ENCODE measurements at regions not wholly inside any gene's neighbourhood (a gene's known extent, or its start where the extent isn't known, plus 50 kb on each side); places are given as distances from the start of the nearest gene placed in this dataset.
"Not testable (repeated sequence)": the region's sequence is repeated elsewhere in the genome, so short reads cannot be mapped to it uniquely, and the experiment has no call there.

DNA sequence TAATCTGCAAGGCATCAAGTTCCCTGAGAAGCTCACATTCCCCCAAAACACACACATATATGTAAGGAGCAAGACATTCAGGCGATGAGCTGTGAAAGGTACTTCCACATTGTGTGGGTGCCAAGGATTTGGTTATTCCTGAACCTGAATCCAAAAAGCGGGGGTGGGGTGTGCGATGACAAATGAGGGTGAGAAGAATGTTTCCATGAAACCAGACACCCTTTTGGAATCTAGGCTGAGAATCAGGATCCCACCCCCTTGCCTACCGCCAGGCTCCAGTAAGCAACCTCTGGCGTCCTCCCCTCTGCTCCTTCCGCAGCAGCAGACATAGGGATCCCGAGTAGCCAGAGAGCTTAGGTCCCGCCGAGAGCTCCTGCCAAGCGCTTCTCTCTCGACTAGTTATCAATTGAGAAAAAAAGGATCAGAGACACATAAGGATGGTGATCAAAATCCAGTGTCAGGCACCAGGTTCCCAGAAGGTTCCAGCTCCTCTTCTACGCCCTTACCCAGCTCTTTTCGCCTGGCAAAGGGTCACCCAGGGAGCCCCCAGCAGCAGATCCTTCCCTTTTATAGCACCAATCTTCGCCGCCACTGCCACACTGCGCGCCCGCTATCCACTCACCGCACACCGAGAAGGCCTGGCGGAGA lies 191.1 kb downstream of the USP22 start:
- DNase-seq: not testable (repeated sequence)

DNA sequence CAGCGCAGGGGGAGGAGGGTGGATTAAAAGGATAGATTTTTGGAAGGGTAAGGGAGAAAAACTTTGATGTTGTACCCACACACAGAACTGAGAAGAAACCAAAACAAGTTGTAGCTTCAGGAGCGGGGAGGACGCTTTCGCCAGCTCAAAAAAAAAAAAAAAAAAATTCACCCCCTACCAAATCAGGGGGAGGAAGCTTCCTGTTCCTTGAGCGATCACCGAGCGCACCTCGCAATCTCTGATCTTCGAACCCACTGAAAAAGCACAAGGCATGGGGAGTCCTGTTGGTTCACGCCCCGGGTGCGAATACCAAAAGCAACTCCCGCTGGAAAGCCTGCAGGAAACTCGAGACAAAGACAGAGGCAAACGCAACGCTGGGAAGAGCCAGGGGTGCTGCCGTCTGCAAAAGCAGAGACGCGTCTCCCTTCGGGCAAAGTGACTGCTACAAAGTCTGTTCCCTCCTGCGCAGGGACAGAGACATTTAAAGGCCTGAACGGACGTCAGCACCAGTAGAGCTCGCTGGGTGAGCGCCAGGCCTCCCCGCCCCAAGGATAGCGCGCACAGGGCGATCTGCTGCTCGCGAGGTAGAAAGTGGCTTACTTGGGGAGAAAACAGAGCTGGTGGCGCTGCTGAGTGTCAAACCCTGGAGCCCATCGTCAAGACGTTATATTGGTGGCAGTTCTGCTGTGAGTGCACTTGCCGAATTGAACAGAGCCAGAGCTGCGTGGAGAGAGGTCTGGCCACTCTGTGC lies 190.4 kb downstream of the USP22 start:
- no peak for DNase-seq

DNA sequence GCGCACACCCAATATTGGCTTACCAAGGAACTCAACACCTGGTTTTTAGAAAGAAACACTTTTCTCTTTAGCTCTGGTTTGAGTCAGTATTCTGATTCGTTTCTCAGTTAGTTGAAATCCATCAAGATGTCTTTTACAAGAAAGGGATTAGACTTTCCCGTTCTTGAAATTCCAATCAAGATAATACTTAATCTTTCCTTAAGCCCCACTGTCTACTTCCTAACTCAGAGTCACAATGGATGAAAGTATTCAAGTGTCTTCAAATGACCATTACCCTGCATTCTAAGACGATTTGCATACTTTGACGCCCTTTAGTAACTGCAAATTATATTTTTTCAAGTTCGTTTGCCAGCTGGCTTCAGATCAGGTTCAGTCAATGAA lies 189.8 kb downstream of the USP22 start:
- DNase-seq: no peak

DNA sequence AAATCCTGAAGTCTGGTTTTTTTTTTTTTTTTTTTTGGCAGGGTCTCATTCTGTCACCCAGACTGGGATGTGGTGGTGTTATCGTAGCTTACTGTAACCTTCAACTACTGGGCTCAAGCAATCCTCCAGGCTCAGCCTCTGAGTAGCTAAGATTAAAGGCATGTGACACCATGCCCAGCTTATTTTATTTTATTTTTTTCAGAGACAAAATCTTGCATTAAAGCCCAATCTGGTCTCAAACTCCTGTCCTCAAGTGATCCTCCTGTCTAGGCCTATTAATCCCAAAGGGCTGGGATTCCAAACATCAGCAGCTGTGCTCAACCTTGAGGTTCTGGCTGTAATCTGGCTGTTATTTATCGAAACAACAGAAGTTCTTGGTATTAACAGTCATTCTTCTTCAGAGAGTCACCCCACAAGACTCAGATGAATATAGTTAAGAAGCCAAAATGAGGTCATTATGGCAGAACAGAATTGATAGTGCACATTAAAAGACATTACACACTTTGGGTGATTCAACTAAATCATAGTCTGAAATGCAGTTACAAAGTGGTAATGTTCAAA lies 186.8 kb downstream of the USP22 start:
- not testable (repeated sequence) for DNase-seq

DNA sequence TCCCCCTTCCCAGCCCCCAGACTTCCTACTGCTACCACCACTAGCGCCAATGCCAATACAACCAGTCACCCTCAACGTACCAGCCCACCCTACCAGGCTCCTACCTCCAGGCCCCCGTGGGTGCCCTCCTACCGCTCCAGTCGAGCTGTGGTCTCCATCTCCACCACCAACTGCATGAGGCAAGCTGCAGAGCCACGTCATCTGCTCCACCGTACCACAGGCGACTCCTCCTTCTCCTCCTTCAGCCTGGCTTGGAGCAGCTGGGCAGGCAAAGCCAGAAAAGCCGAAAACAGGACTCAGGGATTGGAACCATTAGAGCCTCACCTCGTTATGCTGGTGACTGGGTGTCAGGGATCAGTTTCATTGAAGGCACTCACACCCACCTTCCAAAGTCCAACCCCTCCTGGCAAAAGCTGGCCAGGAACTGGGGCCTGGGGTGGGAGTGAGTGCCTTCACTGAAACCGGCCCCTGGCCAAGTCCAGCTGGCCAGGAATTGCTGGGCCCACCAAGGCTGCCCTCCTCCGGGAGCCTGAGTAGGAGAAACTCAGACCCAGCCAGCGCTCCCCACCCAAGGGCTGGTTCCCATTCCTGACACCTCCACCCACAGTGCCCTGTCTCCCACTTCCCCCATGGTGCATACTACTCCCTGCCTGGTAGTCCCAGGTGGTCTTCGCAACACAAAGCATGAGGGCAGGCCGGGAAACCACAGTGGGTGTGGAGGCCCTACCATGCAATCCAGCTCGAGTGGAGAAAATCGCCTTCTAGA lies 176.2 kb downstream of the USP22 start:
- DNase-seq: not testable (repeated sequence)

DNA sequence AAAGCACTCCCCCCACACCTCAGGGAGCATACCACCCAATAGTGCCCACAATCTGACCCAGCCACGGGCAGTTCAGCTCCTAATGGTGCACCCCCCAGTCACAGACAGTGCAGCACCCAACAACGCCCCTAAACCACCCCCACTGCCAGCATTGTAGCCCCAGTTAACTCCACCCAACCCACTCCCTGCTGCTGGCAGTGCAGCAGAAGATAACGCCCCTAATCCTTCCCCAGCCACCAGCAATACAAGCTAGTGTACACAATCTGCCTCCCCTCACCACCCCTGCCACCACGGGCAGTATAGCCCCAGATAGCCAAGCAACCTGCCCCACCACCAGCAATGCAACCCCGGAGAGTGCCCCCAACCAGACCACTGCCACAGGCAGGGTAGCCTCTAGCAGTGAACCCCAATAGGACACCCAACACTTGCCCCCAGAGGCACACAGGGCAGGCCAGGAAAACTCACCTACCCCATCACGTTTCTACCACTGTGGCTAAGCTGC lies 175.3 kb downstream of the USP22 start:
- not testable (repeated sequence) for DNase-seq

DNA sequence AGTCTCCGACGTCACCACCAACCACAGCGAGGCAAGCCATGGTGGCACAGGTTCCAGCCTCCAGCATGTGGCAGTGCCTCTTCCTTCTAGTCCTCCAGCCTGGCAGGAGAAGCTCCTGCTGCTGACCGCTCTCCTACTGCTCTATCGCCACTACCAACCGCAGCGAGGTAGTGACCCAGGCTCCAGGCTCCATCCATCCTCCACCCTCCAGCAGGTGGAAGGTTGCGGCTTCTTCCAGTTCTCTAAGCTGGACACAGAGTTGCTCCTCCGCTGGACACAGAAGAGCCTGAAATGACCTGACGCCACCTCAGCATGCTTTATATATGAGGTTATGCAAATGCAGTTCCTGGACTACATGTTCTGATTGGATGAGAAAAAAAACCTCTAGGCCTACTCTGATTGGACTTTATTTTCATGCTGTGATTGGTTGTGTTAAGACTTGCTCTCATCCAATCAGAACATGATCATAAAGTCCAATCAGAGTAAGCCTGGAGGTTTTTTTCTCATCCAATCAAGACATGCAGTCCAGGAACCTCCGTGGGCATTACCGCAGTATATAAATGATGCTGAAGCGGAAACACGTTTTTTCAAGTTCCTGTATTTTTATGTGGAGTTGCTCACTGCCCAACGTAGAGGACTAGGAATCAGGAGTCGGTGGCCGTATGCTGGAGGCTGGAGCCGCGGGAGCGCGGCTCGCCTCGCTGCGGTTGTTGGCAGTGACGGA lies 174.7 kb downstream of the USP22 start:
- not testable (repeated sequence) for DNase-seq

DNA sequence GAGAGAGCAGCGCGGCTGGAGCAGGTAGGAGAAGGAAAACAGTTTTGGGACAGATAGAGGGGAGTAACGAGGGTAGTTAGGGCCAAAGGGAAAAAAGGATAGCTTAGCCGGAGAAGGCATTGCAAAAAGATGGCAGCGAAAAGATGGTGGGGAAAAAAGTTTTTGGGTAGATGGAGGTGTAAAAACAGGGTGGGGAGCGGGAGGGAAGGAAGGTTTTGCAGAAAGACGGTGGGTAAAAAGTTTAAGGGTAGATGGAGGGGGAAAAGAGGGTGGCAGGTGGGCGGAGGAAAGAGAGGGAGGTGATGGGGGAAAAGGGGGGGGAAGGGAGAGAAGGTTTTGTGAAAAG lies 174.2 kb downstream of the USP22 start:
- not testable (repeated sequence) for DNase-seq

DNA sequence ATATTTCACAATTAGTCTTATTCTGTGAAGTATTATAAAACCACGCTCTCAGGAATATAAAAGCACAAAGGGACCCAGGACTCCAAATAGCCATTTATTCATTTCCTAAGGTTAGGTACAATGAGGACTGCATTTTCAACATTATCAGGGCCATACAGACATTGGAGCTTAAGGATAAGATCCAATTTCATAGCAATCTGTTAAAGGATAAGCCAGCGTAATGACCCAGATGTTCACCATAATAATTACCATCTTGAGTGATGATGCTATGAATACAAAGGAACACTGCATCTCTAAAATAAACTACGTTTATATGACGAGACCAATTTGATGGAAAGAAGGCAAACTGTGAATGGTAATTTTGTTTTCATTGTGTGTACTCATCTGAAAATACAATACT lies 169.6 kb downstream of the USP22 start:
- DNase-seq: not testable (repeated sequence)

DNA sequence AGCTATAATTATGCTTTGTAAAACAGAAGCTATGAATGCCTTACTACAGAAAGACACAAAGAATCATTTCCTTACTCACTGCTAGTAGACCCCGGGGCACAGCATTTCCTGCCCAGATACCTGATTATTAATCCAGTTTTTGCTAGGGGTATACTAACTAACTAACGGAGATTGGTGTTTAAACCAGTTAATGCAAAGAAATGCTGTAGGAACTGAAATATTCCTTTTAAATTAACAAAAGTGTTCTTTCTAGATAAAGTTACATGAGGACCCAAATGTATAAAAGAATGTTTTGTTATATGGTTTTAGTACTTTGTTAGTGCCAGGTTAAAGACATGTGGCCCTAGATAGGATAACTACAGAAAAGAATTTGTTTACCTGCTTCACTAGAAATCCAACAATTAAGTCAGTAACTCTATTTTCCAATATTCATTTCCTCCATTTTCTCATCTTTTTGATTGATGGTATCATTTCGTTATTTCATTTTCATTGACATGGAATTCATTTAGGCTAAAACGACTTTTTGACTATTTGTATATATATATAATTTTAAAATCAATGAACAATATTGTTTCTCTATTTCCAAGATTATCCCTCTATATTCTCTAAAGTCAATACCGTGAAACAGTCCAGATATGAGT lies 169.0 kb downstream of the USP22 start:
- DNase-seq: not testable (repeated sequence)

DNA sequence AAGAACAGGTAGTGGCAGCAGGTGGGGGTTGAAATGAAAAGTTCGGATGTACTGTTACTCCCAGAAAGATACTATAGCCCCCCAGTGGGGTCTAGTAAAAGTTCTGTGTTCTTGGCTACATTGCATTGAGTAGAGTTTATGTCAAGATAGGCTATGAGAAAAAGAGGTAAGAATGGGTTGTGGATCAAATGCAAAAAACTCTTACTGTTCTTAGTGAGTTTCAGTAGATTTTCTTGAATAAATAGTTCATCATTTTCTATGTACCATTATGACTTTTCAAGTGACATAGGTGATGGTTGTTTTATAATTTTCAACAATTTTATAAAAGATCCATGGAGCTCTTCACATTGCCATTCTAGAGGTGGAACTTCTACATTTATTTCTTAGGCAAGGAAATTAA lies 165.4 kb downstream of the USP22 start:
- DNase-seq: not testable (repeated sequence)

DNA sequence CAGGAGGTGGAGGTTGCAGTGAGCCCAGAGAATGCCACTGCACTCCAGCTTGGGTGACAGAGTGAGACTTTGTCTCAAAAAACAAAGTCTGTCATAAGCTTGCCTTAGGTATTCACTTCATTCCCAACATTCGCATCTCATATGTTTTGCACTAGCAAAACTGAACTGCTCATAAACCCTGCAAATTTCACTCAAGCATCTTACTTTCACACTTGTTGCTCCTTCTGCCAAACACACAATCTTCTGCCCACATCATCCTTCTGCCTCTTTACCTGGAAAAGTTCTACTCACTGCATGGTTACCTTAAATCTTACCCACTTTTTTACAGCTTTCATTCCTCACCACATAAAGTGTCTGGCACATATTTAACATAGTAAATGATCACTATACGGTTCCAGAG lies 152.5 kb downstream of the USP22 start:
- no peak for DNase-seq

DNA sequence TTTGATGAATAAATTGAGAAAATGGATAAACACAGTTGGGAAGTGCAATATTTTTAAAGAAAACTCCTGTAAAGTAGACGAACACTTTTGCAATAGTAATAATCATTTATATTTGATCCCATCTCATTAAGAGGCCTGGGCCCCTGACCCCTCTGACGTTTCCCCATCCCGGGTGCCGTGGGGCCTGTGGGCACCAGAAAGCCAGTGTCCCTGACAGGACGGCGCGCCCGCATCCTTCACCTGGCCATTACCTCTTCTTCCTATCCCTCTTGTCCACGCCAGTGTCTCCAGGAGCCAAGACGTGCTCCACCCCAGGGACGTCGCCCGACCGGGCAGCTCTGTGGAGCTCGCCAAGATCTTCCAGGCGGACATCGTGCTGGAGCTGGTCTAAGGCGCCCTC lies 147.4 kb downstream of the USP22 start:
- DNase-seq: not testable (repeated sequence)

DNA sequence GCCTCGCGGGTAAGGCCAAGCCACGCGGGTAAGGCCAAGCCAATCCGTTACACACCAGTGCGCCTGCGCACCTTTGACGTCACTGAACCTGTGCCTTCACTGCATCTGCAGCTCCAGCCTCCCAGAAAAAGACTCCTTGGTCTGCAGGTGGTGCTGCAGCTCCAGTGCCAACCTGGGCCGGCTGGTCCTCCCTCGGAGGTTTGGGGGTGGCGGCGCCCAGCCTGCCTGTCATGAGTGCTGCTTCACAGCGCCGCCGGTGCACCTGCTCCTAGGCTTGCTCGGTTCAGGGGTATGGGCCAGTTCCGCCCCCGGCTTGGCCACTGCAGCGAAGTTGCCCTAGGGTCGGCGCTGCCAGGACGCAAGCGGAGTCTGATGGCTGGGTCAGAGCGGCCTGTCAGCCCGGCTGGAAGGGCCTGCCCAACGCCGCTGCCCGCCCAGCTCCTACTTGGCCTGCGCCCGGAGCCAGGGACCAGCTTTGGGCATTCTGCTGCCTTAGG lies 146.6 kb downstream of the USP22 start:
- DNase-seq: no peak

DNA sequence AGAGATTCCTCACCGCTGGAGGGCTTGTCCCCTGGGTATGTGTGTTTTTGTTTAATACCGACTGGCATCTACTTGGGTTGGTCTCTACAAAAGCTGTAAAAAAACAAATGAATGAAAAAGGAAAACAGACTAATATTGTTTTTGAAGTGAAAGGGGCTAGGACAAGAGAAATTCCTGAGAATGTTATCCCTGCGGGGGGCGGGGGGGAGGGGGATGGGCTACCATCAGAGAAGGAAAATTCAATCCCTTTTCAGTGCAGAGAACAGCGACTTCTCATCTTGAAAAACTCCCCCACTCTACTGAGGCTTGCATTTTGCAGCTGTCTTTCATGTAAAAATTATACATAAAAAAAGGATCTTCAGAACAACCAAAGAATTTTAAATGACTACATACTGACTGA lies 144.1 kb downstream of the USP22 start:
- not testable (repeated sequence) for DNase-seq

DNA sequence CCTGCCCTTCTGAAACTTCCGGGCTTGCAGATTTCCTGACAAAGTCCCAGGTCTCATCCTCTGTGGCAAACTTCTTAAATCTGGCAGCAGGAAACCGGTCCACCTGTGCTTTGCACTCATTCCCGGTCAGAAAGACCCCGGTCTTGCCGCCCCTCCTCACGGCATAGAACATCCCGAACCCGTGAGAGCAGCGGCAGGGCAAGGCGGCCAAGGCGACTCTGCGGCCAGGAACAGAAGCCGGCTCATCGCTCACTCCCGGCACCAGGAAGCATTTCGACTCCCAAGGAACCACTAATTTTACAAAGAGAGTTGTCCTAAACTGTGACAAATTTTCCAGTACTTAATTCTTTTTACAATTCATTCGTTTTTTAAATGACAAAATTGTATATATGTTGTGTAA lies 140.3 kb downstream of the USP22 start:
- DNase-seq: not testable (repeated sequence)

DNA sequence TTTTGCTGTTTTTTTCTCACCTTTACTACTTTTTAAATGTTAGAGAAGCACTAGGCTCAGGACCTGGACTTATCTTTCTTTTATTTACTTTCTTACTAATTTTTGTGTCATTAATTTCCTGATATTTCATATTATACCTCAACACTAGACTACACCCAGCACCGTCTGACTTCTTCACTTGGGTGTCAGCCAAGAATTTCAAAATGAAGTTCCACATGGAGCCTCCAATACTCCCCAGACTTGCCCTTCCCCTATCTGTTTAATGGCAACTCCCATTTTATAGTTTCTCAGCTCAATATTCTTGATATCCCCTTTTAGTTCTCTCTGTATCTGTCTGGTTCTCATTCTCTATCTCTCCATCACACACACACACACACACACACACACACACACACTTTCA lies 139.3 kb downstream of the USP22 start:
- DNase-seq: not testable (repeated sequence)

DNA sequence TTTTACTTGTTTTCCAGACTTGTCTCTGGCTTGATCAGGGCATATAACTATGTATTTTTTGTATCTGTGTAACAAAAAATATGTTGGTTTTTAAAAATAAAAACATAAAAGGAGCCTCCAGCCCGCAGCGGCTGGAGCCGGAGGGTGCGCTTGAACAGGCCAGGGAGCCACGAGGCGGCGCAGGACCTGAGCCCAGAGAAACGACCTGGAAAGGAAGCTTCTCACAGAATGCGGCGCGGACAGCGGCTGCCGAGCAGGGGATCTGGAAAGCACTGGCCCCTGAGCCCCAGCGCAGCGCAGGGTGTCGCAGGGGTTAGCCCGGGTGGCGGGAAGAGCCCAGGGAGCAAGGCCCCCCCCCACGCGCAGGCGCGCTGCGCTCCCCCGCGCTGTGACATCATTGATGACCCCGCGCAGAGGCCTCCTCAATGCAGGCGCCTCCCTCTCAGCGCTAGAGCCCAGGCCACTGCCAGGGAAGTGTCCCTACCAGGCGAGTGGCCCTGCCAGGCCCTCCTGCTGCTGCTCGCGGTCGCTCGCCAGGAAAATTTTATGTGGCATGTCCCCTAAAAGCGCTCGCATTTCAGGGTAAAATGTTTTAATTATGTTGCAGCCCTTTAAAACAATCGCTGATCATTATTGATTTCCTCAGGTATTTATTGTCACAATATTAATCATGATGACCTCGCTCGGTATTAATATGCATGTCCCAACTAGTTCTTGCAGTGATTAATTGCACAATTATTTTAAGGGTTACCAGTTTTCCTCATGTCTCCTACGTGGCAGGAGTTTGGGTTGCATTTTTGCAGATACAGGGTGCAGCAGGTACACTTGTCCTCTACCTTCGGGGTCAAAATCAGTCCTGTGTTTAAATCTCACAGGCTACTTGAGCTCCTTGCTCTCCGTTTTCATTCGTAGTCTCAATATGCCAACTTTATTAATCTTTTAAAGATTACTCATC lies 134.2 kb downstream of the USP22 start:
- peak; percentile 43 to 59 (median 46) for DNase-seq

DNA sequence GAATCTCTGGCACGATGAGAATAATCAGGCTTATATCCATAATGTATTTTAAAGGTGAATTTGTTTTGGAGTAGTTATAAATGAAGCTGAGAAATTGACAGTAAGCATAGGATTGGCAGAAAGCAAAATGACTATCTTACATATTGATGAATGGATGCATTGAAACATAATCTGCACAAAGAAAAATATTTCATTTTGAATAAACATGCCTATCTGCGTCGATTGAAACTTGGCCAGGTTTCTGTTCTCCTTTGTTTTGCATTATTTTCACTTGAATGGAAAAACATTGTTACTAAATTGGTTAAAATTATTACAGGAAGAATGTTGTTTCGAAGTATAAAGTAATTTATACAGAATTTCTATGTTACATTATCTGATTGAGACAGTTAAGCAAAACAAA lies 128.2 kb downstream of the USP22 start:
- DNase-seq: no peak

DNA sequence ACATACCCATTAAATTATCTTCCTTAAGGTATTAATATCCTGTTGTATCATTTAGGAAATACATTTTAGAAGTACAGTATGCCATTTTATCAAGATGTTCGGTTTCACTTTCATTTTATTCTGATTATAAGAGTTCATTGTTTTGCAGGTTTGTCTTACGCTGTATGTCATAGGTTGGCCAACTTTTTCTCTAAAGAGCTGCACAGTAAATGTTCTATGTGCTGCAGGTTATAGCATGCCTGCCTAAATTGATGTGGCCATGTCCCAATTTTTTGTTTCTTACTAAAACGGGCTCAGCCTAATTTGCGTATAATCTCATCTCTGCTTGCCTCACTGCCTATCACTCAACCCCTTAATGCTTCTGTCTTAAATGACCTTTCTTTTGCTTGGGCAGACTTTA lies 126.4 kb downstream of the USP22 start:
- no peak for DNase-seq
